Muscle layer of duodenum (tissue), 2 donors: ENCODE measurements at regions not wholly inside any gene's neighbourhood (a gene's known extent, or its start where the extent isn't known, plus 50 kb on each side); places are given as distances from the start of the nearest gene placed in this dataset.

ENCODE experiments used
- H3K27ac ChIP-seq: one replicate; pipeline ENCODE4 v1.7.0; 2013; ENCODE audit warnings: mild to moderate bottlenecking, low read length
- H3K27me3 ChIP-seq: one replicate; pipeline ENCODE4 v1.7.0; 2013; ENCODE audit warnings: low read depth, mild to moderate bottlenecking, control low read depth, low read length
- H3K36me3 ChIP-seq, 2 donors: one replicate each; pipeline ENCODE4 v1.7.0; 2013; ENCODE audit warnings: low read length in 2 of 2, control low read depth in 1 of 2, mild to moderate bottlenecking in 1 of 2; ENCODE audit not compliant: insufficient read depth in 2 of 2, control insufficient read depth in 1 of 2
- H3K4me1 ChIP-seq, 2 donors: one replicate each; pipeline ENCODE4 v1.7.0; 2013; ENCODE audit warnings: low read length in 2 of 2, mild to moderate bottlenecking in 2 of 2, control low read depth in 1 of 2, moderate library complexity in 1 of 2; ENCODE audit not compliant: insufficient read depth in 2 of 2, control insufficient read depth in 1 of 2
- H3K4me3 ChIP-seq, 2 donors: one replicate each; pipeline ENCODE4 v1.7.0; 2013; ENCODE audit warnings: low read length in 2 of 2, low read depth in 1 of 2, mild to moderate bottlenecking in 1 of 2
- H3K9me3 ChIP-seq, 2 donors: one replicate each; pipeline ENCODE4 v1.7.0; 2013; ENCODE audit warnings: low read length in 2 of 2, control low read depth in 1 of 2, mild to moderate bottlenecking in 1 of 2; ENCODE audit not compliant: control insufficient read depth in 1 of 2
- donor health status: healthy.

- H3K9me3 ChIP-seq, result no peaks in the 10 kb centered on the region
- H3K27me3 ChIP-seq, result no peaks in the 10 kb centered on the region
- H3K36me3 ChIP-seq, result no peaks in the 10 kb centered on the region
- no peak overlapping the region for H3K27ac ChIP-seq
- H3K4me1 ChIP-seq, result no peaks in the 10 kb centered on the region
- H3K4me3 ChIP-seq, result no peak overlapping the region
Observed at GRCh38 chr10:1903982-1904381, 166.7 kb upstream of the ADARB2 start.

- H3K27me3 ChIP-seq, result no peaks in the 10 kb centered on the region
- no peaks in the 10 kb centered on the region for H3K4me1 ChIP-seq
- H3K27ac ChIP-seq, result no peak overlapping the region
- no peaks in the 10 kb centered on the region for H3K36me3 ChIP-seq
- no peak overlapping the region for H3K4me3 ChIP-seq
- no peaks in the 10 kb centered on the region for H3K9me3 ChIP-seq
Observed at GRCh38 chr10:1896153-1896552, 158.8 kb upstream of the ADARB2 start.

GRCh38 chr10:1895691-1896090, 158.4 kb upstream of the ADARB2 start:
- H3K4me1 ChIP-seq, result no peaks in the 10 kb centered on the region
- no peak overlapping the region for H3K27ac ChIP-seq
- no peaks in the 10 kb centered on the region for H3K36me3 ChIP-seq
- no peaks in the 10 kb centered on the region for H3K27me3 ChIP-seq
- no peaks in the 10 kb centered on the region for H3K9me3 ChIP-seq
- no peak overlapping the region for H3K4me3 ChIP-seq

- H3K4me3 ChIP-seq, result no peak overlapping the region
- H3K36me3 ChIP-seq, result no peaks in the 10 kb centered on the region
- H3K27me3 ChIP-seq, result no peaks in the 10 kb centered on the region
- H3K4me1 ChIP-seq, result no peaks in the 10 kb centered on the region
- H3K27ac ChIP-seq, result no peak overlapping the region
- H3K9me3 ChIP-seq, result no peaks in the 10 kb centered on the region
Observed at GRCh38 chr10:1894912-1895311, 157.6 kb upstream of the ADARB2 start.

- no peak overlapping the region for H3K27ac ChIP-seq
- H3K4me3 ChIP-seq, result no peak overlapping the region
- no peaks in the 10 kb centered on the region for H3K36me3 ChIP-seq
- no peaks in the 10 kb centered on the region for H3K9me3 ChIP-seq
- no peaks in the 10 kb centered on the region for H3K27me3 ChIP-seq
- H3K4me1 ChIP-seq, result no peaks in the 10 kb centered on the region
Observed at GRCh38 chr10:1893941-1894340, 156.6 kb upstream of the ADARB2 start.

GRCh38 chr10:1886039-1886438, 148.7 kb upstream of the ADARB2 start:
- no peak overlapping the region for H3K27ac ChIP-seq
- H3K9me3 ChIP-seq, result peaks cover 0 to 3% of the 10 kb centered on the region in 2 donors
- no peaks in the 10 kb centered on the region for H3K27me3 ChIP-seq
- no peaks in the 10 kb centered on the region for H3K4me1 ChIP-seq
- H3K36me3 ChIP-seq, result no peaks in the 10 kb centered on the region
- no peak overlapping the region for H3K4me3 ChIP-seq

- Histone ChIP-seq H3K27ac (no peak overlapping the region), H3K36me3 (no peaks in the 10 kb centered on the region), H3K4me3 (no peak overlapping the region), H3K9me3 (peaks cover 0 to 3% of the 10 kb centered on the region in 2 donors), H3K27me3 (no peaks in the 10 kb centered on the region), H3K4me1 (no peaks in the 10 kb centered on the region)
Observed at GRCh38 chr10:1882728-1883127, 145.4 kb upstream of the ADARB2 start.

- Histone ChIP-seq H3K27me3 (no peaks in the 10 kb centered on the region), H3K36me3 (no peaks in the 10 kb centered on the region), H3K4me1 (no peaks in the 10 kb centered on the region), H3K4me3 (no peak overlapping the region), H3K9me3 (peaks cover 0 to 3% of the 10 kb centered on the region in 2 donors), H3K27ac (no peak overlapping the region)
Observed at GRCh38 chr10:1882180-1882579, 144.9 kb upstream of the ADARB2 start.

GRCh38 chr10:1881636-1882035, 144.3 kb upstream of the ADARB2 start:
- no peaks in the 10 kb centered on the region for H3K27me3 ChIP-seq
- H3K27ac ChIP-seq, result no peak overlapping the region
- H3K36me3 ChIP-seq, result no peaks in the 10 kb centered on the region
- no peak overlapping the region for H3K4me3 ChIP-seq
- peaks cover 0 to 3% of the 10 kb centered on the region in 2 donors for H3K9me3 ChIP-seq
- no peaks in the 10 kb centered on the region for H3K4me1 ChIP-seq

- no peaks in the 10 kb centered on the region for H3K36me3 ChIP-seq
- H3K4me1 ChIP-seq, result no peaks in the 10 kb centered on the region
- no peaks in the 10 kb centered on the region for H3K9me3 ChIP-seq
- H3K27me3 ChIP-seq, result no peaks in the 10 kb centered on the region
- H3K4me3 ChIP-seq, result no peak overlapping the region
- H3K27ac ChIP-seq, result no peak overlapping the region
Observed at GRCh38 chr10:1874533-1874932, 137.2 kb upstream of the ADARB2 start.

GRCh38 chr10:1873661-1874315, 136.5 kb upstream of the ADARB2 start:
- no peaks in the 10 kb centered on the region for H3K4me1 ChIP-seq
- H3K27me3 ChIP-seq, result no peaks in the 10 kb centered on the region
- H3K4me3 ChIP-seq, result no peak overlapping the region
- no peaks in the 10 kb centered on the region for H3K36me3 ChIP-seq
- no peak overlapping the region for H3K27ac ChIP-seq
- no peaks in the 10 kb centered on the region for H3K9me3 ChIP-seq

GRCh38 chr10:1872151-1872726, 134.9 kb upstream of the ADARB2 start:
- Histone ChIP-seq H3K9me3 (no peaks in the 10 kb centered on the region), H3K36me3 (no peaks in the 10 kb centered on the region), H3K4me3 (no peak overlapping the region), H3K27me3 (no peaks in the 10 kb centered on the region), H3K4me1 (no peaks in the 10 kb centered on the region), H3K27ac (no peak overlapping the region)
